Gastrocnemius medialis (tissue), 4 donors: ENCODE measurements at regions not wholly inside any gene's neighbourhood (a gene's known extent, or its start where the extent isn't known, plus 50 kb on each side); places are given as distances from the start of the nearest gene placed in this dataset.

Experiments used
- POLR2A ChIP-seq, 2 donors: fragments of 450-650 bp; IDR thresholded peaks; one replicate each; pipeline ENCODE4 v1.6.1; 2017; ENCODE audit warnings: antibody characterized with exemption in 2 of 2, mild to moderate bottlenecking in 2 of 2, moderate library complexity in 2 of 2
- TF ChIP-seq, protein P1 (sequence below), 5 experiments: fragments of 450-650 bp in 3 of 5; fragments of 200-600 bp in 2 of 5; sonication (generic) in 2 of 5; IDR thresholded peaks in 4 of 5; conservative IDR thresholded peaks in 1 of 5; 1 replicate in 4 of 5; 2 replicates in 1 of 5; pipeline ENCODE4 v1.5.1; 2016 to 2019; ENCODE audit warnings: antibody characterized with exemption in 5 of 5, mild to moderate bottlenecking in 3 of 5, moderate library complexity in 3 of 5

DNA sequence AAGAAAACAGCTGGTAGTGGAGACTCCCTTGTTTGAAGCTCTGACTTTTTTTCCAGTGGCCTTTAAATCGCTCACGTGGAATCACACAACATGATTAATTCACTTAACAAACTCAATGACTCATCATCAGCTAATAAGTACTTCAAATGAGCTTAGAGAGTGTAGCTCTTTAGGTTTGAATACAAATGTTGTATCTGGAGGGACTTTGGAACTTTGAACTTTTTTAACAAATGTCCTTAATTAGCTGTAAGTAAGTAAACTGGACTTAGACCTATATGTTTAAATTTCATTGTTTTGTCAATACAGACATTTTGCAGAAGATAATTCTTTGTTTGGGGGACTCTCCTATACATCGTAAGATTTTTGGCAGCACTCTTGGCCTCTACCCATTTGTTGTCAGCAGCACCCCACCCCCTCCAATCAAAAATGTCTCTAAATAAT is 581.1 kb downstream of the SPRY1 start:
- TF ChIP-seq, protein P1, sequence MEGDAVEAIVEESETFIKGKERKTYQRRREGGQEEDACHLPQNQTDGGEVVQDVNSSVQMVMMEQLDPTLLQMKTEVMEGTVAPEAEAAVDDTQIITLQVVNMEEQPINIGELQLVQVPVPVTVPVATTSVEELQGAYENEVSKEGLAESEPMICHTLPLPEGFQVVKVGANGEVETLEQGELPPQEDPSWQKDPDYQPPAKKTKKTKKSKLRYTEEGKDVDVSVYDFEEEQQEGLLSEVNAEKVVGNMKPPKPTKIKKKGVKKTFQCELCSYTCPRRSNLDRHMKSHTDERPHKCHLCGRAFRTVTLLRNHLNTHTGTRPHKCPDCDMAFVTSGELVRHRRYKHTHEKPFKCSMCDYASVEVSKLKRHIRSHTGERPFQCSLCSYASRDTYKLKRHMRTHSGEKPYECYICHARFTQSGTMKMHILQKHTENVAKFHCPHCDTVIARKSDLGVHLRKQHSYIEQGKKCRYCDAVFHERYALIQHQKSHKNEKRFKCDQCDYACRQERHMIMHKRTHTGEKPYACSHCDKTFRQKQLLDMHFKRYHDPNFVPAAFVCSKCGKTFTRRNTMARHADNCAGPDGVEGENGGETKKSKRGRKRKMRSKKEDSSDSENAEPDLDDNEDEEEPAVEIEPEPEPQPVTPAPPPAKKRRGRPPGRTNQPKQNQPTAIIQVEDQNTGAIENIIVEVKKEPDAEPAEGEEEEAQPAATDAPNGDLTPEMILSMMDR (IDR thresholded peaks at IDR 0.05 in 4 of 5, conservative IDR thresholded peaks at IDR 0.05 in 1 of 5): no peak
- TF ChIP-seq POLR2A (IDR thresholded peaks at IDR 0.05): no peak
